NCI-H82 treated with DMSO at 0.1 percent for 48 hours (cell line): ENCODE measurements at regions not wholly inside any gene's neighbourhood (a gene's known extent, or its start where the extent isn't known, plus 50 kb on each side); places are given as distances from the start of the nearest gene placed in this dataset.

Experiments used
- DNase-seq: peaks from one replicate; lab custom pipeline; 2025; ENCODE audit not compliant: unreplicated experiment; lab: John Stamatoyannopoulos, UW

DNA sequence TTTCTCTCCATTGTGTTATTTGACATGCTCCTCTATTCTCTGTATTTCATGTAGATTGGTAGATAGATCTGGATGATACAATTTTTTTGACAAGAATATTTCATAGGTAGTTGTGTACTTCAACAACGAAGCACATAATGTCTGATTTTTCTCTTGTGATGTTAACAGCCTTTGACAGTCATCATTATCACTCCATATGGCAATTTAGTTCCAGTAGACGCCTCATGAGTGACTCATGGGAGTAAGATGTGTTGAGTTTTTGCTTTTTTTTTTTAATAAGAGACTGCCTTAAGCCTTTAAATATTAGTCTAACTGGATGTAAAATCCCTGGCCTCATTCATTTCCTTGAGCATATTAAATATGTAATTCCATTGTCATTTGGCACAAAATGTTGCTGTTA, 123.5 kb upstream of the ZNF32 start:
- no peak for DNase-seq

DNA sequence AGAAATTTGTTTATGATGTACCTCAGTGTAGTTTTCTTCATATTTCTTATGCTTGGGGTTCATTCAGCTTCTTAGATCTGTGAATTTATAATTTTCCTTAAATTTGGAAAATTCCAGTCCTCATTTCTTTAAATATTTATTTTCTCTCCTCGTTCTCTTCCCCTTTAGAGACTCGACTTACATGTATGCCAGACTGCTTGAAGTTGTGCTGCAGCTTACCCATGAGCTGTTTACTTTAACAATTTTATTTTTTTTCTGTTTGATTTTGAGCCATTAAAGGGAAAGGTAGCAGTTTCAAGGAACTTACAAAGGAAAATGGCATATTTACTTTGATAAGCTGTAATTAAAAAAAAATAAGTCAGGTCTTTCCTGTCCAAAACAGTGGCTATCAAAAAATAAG, 123.0 kb upstream of the ZNF32 start:
- no peak for DNase-seq

DNA sequence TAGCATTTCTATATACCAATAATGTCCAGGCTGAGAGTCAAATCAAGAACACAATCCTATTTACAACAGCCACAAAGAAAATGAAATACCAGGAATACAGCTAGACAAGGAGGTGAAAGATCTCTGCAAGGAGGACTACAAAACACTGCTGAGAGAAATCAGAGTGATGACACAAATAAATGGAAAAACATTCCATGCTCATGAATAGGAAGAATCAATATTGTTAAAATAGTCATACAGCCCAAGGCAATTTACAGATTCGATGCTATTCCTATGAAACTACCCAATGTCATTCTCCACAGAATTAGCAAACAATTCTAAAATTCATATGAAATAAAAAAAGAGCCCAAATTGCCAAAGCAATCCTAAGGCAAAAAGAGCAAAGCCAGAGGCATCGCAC, 116.8 kb upstream of the ZNF32 start:
- no peak for DNase-seq

DNA sequence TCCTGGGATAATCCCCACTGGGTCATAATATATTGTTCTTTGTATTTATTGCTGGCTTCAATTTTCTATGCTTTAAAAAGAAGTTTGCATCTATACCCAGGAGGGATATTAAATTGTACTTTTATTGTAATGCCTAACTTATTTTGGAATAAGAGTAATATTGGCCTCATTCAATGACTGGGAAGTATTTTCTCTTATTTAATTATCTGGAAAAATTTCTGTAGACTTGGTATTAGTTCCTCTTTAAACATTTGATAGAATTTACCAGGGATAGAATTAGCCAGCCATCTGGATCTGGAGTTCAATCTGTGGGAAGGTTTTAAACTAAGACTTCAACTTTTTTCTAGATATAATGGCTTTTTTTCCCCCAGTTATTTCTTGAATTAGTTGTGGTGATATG, 115.2 kb upstream of the ZNF32 start:
- DNase-seq = no peak

DNA sequence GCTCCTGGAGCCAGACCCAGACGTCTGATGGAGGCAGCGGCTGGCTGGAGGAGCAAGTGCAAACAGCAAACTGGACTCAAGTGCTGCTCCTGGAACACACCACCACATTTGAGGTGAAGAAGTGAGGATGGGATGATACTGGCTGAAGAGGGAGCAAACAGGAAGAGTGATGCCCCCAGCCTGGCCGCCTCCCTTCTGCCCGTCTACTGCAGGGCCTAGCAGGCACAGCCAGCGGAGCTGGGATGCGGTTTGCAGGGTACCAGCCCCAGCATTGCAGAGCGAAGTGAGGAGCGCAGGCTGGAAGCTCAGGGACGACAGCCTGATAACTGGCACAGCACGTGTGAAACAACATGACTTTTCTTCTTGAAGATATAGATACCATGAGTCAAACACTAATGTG, 111.8 kb upstream of the ZNF32 start:
- DNase-seq = no peak

DNA sequence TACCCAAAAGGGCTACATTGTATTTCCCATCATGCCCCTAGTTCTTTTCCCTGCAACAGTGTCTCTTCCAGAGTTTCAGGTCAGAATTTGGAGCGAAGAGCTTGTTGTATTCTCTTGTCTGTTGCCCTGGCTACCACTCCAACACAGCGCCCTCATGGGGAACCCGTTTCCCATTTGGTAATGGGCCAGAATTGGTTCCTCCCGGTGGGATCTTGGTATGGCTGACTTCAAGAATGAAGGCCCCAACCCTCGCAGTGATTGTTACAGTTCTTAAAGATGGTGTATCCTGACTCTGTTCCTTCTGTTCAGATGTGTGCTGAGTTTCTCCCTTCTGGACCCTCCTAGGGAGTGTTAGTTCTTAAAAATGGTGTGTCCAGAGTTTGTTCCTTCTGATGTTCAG, 110.5 kb upstream of the ZNF32 start:
- DNase-seq = no peak

DNA sequence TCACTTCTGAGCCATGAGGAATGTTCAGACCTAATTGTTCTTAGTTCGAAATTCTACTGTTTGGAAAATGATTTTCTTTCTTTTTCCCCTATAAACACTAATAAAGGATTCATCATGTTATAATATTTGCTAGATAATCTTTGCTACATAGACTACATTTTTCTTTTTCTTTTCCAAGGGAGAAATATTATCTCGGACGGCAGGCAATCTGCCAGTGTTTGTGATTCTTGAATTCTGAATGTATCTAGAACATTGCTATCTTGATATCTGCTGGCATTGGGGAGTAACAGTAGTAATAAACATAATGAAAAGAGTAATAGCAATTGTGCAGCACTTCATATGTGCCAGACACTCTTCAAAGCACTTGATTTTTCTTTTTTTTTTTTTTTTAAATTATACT, 107.7 kb upstream of the ZNF32 start:
- DNase-seq = no peak

DNA sequence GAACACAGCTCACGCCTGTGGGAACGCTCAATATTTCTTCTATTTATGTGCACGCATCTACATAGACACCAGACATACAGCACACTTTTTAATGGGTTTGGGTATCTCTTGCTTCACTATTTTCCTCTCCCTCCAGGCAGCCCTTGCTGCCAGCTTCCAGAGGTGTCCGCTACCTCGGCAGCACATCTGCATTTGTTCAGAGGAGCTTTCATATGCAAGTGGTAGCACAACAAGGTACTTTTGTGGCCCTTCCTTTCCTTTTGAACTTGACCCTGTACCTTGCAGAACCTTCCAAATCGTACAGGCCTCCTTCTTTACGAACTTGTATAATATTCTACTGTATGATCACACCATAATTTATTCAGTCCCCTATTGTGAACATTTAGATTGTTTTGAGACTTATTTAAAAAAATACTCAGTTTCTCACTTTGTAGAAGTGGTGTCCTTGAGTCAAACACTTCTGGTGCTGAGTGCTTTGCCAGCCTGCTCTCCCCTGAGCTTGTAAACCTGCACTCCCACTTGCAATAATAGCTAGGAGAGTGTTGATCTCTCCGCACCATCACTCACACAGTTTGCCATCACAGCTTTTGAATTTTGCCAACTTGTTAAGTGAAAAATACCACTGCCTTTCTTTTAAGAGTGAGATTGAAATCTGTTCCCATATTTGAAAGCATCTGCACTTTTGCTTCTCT, 106.0 kb upstream of the ZNF32 start:
- DNase-seq = no peak

DNA sequence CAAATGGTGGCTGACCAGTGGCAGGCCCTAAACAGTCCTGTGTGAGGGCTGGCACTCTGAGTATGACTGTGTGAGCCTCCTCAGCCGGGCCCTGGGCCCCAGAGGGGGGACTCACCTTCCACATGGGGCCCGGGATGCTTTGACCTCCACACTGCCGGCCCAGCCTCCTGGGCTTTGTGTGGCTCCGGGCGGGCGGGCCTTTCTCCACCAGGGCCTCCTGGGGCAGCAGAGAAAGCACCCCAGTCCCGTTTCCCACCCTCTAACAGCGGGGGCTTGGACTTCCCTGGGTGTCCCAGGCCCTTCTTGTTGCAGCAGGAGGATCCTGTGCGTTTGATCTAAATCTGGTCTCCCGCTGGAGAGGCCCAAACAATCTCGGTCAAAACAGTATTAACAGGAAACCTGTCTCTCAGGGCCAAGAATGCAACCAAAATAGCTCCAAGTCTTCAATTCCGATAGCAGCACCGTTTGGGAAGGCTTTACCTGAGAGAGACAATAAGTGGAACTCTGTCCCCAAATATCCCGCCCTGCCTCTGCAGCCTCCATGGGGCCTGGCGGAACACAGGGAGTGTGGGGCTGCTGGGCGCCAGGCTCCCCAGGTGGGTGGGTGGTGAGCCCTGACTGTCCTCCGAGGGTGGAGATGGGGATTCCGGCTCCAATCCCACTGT, 104.8 kb upstream of the ZNF32 start:
- DNase-seq = no peak

DNA sequence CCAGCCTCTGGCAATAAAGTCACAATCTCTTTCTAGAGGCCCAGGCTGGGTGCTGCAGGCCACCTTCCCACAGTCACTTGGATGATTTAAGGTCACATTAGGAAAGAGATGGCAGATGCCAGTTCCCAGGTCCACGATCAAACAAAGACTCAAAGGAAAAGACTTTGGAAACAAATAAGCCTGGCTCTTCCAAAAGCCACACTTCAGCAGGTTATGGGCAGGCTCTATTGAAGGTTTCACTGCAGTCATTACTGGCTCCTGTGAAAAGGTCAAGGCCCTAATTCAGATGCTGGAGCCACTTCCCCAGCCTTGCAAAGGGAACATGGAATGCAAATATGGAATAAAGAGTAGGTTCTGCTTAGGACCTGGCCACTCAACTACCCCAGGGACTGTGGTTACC, 104.0 kb upstream of the ZNF32 start:
- DNase-seq = no peak

DNA sequence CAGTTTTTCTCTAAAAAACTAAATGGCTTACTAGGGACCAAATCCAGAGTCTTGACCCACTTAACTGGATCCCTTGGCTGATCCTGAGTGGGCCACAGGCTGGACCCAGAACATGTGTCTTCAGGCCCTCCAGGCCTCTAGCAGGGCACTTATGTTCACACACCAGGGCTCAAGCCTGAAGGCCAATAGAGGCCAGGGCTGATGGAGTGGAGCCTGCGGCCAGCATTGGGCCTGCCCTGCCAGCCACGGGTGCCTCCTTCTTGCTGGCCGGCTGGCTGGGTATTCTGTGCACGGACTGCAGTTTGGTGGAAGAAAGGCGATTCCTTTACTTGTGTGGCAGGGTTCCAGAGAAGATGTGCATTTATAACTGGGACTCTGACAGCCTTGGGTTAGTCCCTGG, 103.0 kb upstream of the ZNF32 start:
- DNase-seq = no peak

DNA sequence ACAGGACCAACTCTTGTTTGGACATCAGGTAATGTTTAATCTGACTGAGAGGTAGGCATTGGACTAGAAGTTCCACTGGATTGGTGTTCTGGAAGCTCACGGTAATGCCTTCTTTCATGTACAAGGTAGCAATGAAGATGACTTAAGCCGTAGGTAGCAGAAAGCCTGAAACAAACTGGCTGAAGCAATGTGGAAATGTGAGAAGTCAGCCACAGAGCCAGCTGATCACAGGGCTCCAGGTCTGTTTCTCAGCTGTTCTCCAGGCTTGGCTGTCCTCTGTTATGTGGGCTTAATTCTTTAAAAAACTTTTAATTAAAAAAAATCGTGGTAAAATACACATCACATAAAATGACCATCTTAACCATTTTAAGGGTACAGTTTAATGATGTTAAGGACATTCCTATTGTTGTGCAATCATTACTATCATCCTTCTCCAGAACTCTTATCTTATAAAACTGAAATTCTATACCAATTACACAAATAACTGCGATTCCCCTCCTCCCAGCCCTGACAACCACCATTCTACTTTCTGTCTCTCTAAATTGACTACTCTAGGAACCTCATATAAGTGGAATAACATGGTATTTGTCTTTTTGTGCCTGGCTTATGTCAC, 101.4 kb upstream of the ZNF32 start:
- no peak for DNase-seq

DNA sequence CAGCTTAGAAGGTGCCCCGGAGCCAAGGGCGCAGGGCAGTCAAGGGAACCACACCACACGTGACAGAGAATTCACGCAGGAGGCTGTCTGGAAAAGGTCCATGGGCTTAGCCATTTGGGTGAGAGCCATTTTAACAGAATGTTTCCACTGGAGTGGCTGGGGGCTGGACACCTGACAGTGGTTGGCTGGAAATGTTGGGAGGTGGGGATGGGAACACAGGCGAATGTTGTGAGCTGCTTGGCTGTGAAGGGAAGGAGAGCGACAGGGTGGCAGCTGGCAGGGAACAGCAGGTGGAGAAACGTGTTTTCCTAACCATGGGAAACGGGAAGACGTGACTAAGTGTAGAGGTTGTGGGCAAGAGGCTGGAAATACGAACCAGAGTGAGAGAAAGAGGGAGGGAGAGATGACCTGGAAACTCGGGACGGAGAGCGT, 100.5 kb upstream of the ZNF32 start:
- no peak for DNase-seq

DNA sequence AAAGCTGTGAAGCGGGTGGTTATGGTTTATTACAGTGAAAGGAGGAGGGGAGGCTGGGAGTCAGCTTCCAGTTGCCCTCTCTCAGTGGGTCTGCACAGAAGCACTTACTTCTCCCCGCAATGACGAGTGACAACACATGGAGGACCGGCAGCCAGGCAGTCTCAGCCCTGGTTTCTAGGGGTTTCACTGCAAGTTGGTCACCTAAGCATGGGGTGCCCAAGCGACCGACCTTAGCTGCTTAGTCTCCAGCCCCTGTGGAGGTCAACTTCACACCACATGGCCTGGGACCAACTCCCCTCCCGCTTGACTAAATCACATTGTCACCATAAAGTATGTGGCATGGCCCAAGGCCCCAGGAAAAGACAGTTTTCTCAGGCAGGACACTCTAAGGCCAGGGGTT, 99.9 kb upstream of the ZNF32 start:
- DNase-seq = no peak

DNA sequence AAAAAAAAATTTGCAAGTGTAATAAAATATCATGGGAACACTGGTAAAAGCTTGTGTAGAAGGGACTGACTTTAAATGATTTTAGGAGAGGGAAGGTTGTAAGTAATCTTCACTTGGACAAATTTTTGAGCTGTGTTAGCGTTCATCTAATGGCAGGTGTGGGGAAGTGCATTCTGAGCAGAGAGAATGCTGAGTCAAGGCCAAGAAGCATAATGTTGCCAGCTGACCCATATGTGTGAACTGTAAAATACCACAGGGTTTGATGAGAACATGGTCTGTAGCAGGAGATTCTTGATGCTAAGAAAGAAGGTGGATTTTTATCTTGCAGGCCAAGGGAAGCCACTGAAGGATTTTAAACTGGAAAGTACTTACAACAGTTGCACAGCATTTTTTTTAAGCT, 98.2 kb upstream of the ZNF32 start:
- DNase-seq = no peak

DNA sequence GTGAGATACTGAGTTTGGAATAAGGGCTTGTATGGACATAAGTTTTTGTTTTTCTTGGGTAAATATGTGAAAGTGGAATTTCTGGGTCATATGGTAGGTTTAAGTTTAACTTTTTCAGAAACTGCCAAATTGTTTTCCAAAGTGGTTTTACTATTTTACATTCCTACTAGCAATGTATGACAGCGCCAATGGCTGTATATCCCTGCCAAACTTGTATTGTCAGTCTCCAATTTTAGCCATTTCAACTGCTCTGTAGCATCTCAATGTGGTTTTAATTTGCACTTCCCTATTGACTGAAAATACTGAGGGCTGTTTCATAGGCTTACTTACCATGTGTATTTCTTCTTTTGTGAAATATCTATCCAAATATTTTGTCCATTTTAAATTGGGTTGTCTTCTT, 90.5 kb upstream of the ZNF32 start:
- DNase-seq = no peak

DNA sequence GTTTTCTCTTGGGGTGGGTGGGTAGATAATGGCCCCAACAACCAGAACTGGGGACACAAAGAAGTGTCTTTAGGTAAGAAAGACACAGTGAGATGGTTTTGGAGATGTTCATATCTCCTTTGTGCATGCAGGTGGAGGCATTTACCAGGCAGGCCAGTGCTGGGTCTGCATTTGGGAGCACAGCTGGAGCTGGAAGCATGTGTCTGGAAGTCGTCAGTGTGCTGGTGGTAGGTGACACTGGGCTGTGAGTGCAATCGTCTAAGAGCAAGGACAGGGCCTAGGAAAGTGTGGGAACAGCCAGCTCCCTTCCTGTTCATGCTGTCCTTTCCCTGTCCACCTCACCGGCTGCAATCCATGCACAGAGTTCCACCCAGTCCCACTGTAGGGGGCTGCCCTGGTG, 88.3 kb upstream of the ZNF32 start:
- no peak for DNase-seq

DNA sequence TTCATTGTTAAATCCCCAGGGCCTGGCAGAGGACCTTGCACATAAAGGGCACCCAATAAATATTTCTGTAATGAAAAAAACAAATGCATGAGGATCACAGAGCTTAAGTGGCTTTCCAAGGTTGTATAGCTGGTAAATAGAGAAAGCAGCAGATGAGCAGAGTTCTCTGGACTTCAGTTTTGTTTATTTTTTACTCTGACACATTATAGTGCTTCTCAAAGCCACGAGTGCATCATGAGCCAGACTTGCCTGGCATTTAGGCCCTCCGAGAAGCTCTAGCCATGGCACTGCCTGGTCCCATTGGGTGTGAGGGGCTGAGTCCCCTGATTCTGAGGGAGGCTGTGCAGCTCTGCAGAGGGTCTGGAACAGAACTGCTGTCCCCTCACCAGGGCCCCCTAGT, 87.2 kb upstream of the ZNF32 start:
- DNase-seq = no peak

DNA sequence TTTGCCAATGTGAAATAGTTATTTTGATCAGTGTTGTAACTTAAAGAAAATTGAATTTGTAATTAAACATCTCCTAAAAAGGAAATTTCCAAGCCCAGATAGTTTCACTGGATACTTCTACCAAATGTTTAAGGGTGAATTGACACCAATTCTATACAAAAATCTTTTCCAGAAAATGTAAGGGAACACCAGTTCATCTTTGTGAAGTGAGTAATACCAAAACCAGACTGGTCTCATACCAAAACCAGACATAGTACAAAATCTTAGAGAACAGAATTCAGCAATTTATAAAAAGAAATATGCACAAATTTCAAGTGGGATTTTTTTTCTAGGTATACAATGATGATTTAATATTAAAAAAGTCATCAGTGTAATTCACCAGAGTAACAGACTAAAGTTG, 86.0 kb upstream of the ZNF32 start:
- no peak for DNase-seq

DNA sequence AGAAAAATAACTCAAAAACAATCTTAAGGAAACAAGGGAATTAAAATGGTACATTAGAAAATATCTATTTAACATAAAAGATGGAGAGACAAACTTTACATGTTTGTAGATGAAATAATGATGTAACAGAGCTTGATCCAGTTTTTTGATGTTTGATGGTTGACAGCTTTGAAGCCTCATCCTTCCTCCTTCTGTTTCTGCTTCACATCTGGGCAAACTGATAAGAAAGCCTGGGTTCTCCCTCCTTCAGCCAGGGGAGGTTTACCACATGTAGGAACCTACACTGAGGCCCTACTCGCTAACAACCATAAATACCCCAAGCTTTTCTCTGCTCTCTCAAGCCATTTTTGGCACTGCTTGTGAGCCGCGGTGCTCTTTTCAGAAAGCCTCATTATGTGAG, 82.8 kb upstream of the ZNF32 start:
- DNase-seq = no peak

DNA sequence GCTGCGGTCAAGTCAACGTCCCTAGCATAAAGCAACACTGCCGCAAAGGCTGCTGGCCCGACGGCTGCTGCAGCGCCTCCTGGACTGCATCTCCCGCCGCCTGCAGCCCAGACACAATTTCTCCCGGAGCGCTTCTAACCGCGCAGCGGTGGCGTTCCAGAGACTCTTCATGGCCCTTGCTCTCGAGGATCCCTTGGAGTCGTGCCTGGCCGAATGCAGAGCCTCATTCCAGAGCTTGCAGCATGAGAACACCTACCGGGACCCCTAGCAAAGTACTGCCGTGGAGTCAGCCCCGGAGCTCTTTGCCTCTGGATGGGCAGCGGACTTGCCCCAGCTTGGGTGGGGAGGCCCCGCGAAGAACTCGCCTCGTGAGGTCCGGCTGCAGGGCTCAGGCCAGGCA, 79.7 kb upstream of the ZNF32 start:
- DNase-seq = no peak

DNA sequence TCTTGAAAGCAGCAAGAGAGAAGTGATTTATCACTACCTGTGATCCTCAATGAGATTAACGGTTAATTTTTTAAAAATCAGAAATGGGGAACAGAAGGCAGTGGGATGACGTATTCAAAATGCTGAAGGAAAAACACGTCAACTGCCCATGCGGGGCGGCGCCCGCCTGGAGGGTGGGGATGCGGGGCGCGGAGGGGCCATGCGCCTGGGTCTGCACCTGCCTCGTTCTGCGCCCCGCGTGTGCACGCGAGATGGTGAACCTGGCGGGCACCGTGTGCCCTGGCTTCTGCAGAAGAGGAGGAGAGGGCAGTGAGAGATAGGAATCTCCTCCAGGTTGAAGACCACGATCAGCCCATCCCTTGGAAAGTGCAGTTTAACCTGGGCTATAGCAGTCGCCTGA, 79.3 kb upstream of the ZNF32 start:
- no peak for DNase-seq

DNA sequence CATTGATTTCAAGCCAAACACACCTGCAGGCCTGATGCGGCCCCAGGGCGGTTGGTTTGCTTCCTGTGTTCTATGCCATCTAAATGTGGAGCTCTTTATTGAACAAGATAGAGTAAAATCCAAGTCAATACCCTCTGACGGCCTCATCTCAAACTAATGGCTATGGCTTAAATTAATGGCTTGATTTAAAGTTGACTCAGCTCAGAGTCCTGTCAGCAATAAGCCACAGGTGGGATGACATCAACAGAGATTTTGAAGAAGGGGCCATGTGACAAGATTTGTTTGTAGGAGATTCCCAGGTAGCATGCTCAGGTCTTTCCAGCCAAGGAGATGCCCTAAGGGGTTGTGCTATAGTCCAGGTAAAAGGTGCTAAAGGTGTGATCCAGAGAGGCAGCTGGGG, 66.7 kb upstream of the ZNF32 start:
- no peak for DNase-seq
